H9 (cell line): ENCODE measurements at regions not wholly inside any gene's neighbourhood (a gene's known extent, or its start where the extent isn't known, plus 50 kb on each side); places are given as distances from the start of the nearest gene placed in this dataset.

Experiments used
- DNase-seq: peaks from one replicate; pipeline ENCODE4 v3.0.0-alpha.2; 2017
- H2AFZ ChIP-seq: one replicate; pipeline ENCODE4 v1.6.1; 2013; ENCODE audit warnings: mild to moderate bottlenecking, low read length, control low read depth, moderate library complexity
- H2AK5ac ChIP-seq: 2 replicates; pipeline ENCODE4 v1.6.1; 2013; ENCODE audit warnings: low read length, control low read depth, mixed read lengths; ENCODE audit not compliant: insufficient read length
- H2BK120ac ChIP-seq: one replicate; pipeline ENCODE4 v1.6.1; 2013; ENCODE audit warnings: low read depth, mild to moderate bottlenecking, low read length, control low read depth, inconsistent platforms; ENCODE audit not compliant: poor library complexity, severe bottlenecking
- H2BK12ac ChIP-seq: 2 replicates; pipeline ENCODE4 v1.6.1; 2013; ENCODE audit warnings: low read length, control low read depth, mixed read lengths, low read depth; ENCODE audit not compliant: insufficient read length
- H2BK15ac ChIP-seq: 2 replicates; pipeline ENCODE4 v1.6.1; 2013; ENCODE audit warnings: low read depth, low read length, control low read depth
- H2BK20ac ChIP-seq: one replicate; pipeline ENCODE4 v1.6.1; 2013; ENCODE audit warnings: low read depth, mild to moderate bottlenecking, low read length, control low read depth, inconsistent platforms; ENCODE audit not compliant: poor library complexity, severe bottlenecking
- H2BK5ac ChIP-seq: 2 replicates; pipeline ENCODE4 v1.6.1; 2013; ENCODE audit warnings: low read length, control low read depth, mixed read lengths; ENCODE audit not compliant: insufficient read length
- H3K14ac ChIP-seq: 2 replicates; pipeline ENCODE4 v1.6.1; 2013; ENCODE audit warnings: low read length, control low read depth; ENCODE audit not compliant: insufficient read depth
- H3K18ac ChIP-seq: 2 replicates; pipeline ENCODE4 v1.6.1; 2013; ENCODE audit warnings: low read depth, mild to moderate bottlenecking, mixed read lengths, low read length, control low read depth; ENCODE audit not compliant: insufficient read length
- H3K23ac ChIP-seq: 2 replicates; pipeline ENCODE4 v1.6.1; 2013; ENCODE audit warnings: low read length, control low read depth, mixed read lengths, low read depth; ENCODE audit not compliant: insufficient read length
- H3K23me2 ChIP-seq: 2 replicates; pipeline ENCODE4 v1.6.1; 2013; ENCODE audit warnings: low read depth, mild to moderate bottlenecking, mixed read lengths, low read length, control low read depth; ENCODE audit not compliant: insufficient read length, poor library complexity, severe bottlenecking
- H3K27ac ChIP-seq: 2 replicates; pipeline ENCODE4 v1.5.1; 2013; ENCODE audit warnings: low read length, control low read depth, mixed read lengths, low read depth; ENCODE audit not compliant: insufficient read length
- H3K27me3 ChIP-seq: 2 replicates; pipeline ENCODE4 v1.6.1; 2013; ENCODE audit warnings: low read length, control low read depth, inconsistent platforms; ENCODE audit not compliant: insufficient read depth
- H3K4ac ChIP-seq: 2 replicates; pipeline ENCODE4 v1.6.1; 2013; ENCODE audit warnings: low read depth, mild to moderate bottlenecking, control low read depth, inconsistent platforms, low read length, moderate library complexity
- H3K4me1 ChIP-seq: 2 replicates; pipeline ENCODE4 v1.6.1; 2013; ENCODE audit warnings: low read length, control low read depth, inconsistent platforms; ENCODE audit not compliant: insufficient read depth
- H3K4me2 ChIP-seq: 2 replicates; pipeline ENCODE4 v1.6.1; 2013; ENCODE audit warnings: low read length, control low read depth, mixed read lengths; ENCODE audit not compliant: insufficient read length, insufficient read depth
- H3K56ac ChIP-seq: 2 replicates; pipeline ENCODE4 v1.6.1; 2013; ENCODE audit warnings: low read depth, mild to moderate bottlenecking, mixed read lengths, low read length, control low read depth; ENCODE audit not compliant: insufficient read length
- H3K79me1 ChIP-seq: 2 replicates; pipeline ENCODE4 v1.6.1; 2013; ENCODE audit warnings: low read depth, mild to moderate bottlenecking, moderate library complexity, low read length, control low read depth, inconsistent platforms; ENCODE audit not compliant: insufficient read depth, poor library complexity, severe bottlenecking
- H3K79me2 ChIP-seq: 2 replicates; pipeline ENCODE4 v1.6.1; 2013; ENCODE audit warnings: low read length, control low read depth, inconsistent platforms; ENCODE audit not compliant: insufficient read depth
- H3K9ac ChIP-seq: 2 replicates; pipeline ENCODE4 v1.6.1; 2013; ENCODE audit warnings: low read length, control low read depth, mixed read lengths; ENCODE audit not compliant: insufficient read length; ENCODE audit errors: extremely low read depth
- H3K9me3 ChIP-seq: one replicate; pipeline ENCODE4 v1.6.1; 2013; ENCODE audit warnings: low read depth, low read length, inconsistent platforms; ENCODE audit not compliant: control insufficient read depth
- H3T11ph ChIP-seq: one replicate; pipeline ENCODE4 v1.6.1; 2013; ENCODE audit warnings: mild to moderate bottlenecking, low read length, control low read depth, inconsistent platforms
- H4K20me1 ChIP-seq: one replicate; pipeline ENCODE4 v1.6.1; 2013; ENCODE audit not compliant: control insufficient read depth, insufficient read length, insufficient read depth
- H4K5ac ChIP-seq: 2 replicates; pipeline ENCODE4 v1.6.1; 2013; ENCODE audit warnings: low read depth, mild to moderate bottlenecking, mixed read lengths, low read length, control low read depth; ENCODE audit not compliant: insufficient read length
- H4K8ac ChIP-seq: replicated peaks from 2 replicates; pipeline ENCODE4 v1.6.1; 2013; ENCODE audit warnings: low read length, control low read depth, mixed read lengths, low read depth; ENCODE audit not compliant: insufficient read length
- H4K91ac ChIP-seq: 2 replicates; pipeline ENCODE4 v1.6.1; 2013; ENCODE audit warnings: low read depth, mild to moderate bottlenecking, moderate library complexity, mixed read lengths, low read length, control low read depth; ENCODE audit not compliant: insufficient read length
- H3K27ac Mint-ChIP-seq, 3 experiments: 2 replicates in 2 of 3; 3 replicates in 1 of 3; pipeline ENCODE4 v1.8.0; 2020 to 2021; ENCODE audit warnings: mixed read lengths in 3 of 3, mild to moderate bottlenecking in 1 of 3, moderate library complexity in 1 of 3
- H3K27me3 Mint-ChIP-seq: 2 replicates; pipeline ENCODE4 v1.8.0; 2021; ENCODE audit warnings: low read depth, mild to moderate bottlenecking, moderate library complexity, mixed read lengths
- H3K36me3 Mint-ChIP-seq, 3 experiments: 2 replicates in 2 of 3; 3 replicates in 1 of 3; pipeline ENCODE4 v1.8.0; 2020 to 2021; ENCODE audit warnings: low read depth in 3 of 3, mixed read lengths in 3 of 3; ENCODE audit not compliant: insufficient read depth in 1 of 3
- H3K4me1 Mint-ChIP-seq, 2 experiments: 2 replicates each; pipeline ENCODE4 v1.8.0; 2020; ENCODE audit warnings: mixed read lengths in 2 of 2
- H3K4me3 Mint-ChIP-seq, 2 experiments: 2 replicates in 1 of 2; 3 replicates in 1 of 2; pipeline ENCODE4 v1.8.0; 2020 to 2021; ENCODE audit warnings: mild to moderate bottlenecking in 2 of 2, mixed read lengths in 2 of 2, moderate library complexity in 1 of 2
- H3K9me3 Mint-ChIP-seq, 2 experiments: 2 replicates in 1 of 2; 3 replicates in 1 of 2; pipeline ENCODE4 v1.8.0; 2020; ENCODE audit warnings: mild to moderate bottlenecking in 2 of 2, mixed read lengths in 2 of 2, moderate library complexity in 1 of 2
- CTCF ChIP-seq: fragments of 200-600 bp; sonication (generic); conservative IDR thresholded peaks from 3 replicates; pipeline ENCODE4 v1.8.0; 2021; ENCODE audit warnings: antibody characterized with exemption, mild to moderate bottlenecking
- WGBS: extraction: QIAGEN DNeasy Blood & Tissue Kit; methylation state at CpG from one replicate; pipeline ENCODE4 v1.1.7; 2013; ENCODE audit warnings: missing lambda C conversion rate, low lambda C conversion rate, mixed read lengths; ENCODE audit not compliant: insufficient read length; ENCODE audit errors: extremely low coverage; 5-methylcytosine and 5-hydroxymethylcytosine counted together

GRCh38 chr6:80540700-80541099 lies 434.2 kb downstream of the BCKDHB start:
- H2AK5ac ChIP-seq = no peak overlapping the region
- H3K4me2 ChIP-seq = no peak overlapping the region
- H3K4ac ChIP-seq = no peak overlapping the region
- H4K91ac ChIP-seq = no peak overlapping the region
- H2AFZ ChIP-seq = no peak overlapping the region
- peaks cover 2 to 4% of the 10 kb centered on the region in 2 experiments; a peak in 4 of 5 replicates for H3K9me3 Mint-ChIP-seq
- H3K23ac ChIP-seq = no peak overlapping the region
- H4K5ac ChIP-seq = no peak overlapping the region
- no peaks in the 10 kb centered on the region for H3K79me2 ChIP-seq
- H3K27ac Mint-ChIP-seq = no peak overlapping the region
- no peak for TF ChIP-seq CTCF
- peaks cover 0 to 13% (median 9%) of the 10 kb centered on the region in 3 experiments; a peak in 4 of 7 replicates for H3K36me3 Mint-ChIP-seq
- no peak overlapping the region for H3K4me3 Mint-ChIP-seq
- H2BK120ac ChIP-seq = no peak overlapping the region
- H3K23me2 ChIP-seq = no peaks in the 10 kb centered on the region
- no peak overlapping the region for H4K8ac ChIP-seq
- H2BK5ac ChIP-seq = no peak overlapping the region
- no peak overlapping the region for H2BK20ac ChIP-seq
- H3K9me3 ChIP-seq = no peaks in the 10 kb centered on the region
- H2BK12ac ChIP-seq = no peak overlapping the region
- H3K9ac ChIP-seq = no peak overlapping the region
- no peaks in the 10 kb centered on the region for H3K79me1 ChIP-seq
- H2BK15ac ChIP-seq = no peak overlapping the region
- no peaks in the 10 kb centered on the region; a peak in 1 of 4 replicates for H3K4me1 Mint-ChIP-seq
- 0 out of 2 replicates have a peak, but pooled peaks cover 2% of the 10 kb centered on the region for H3K4me1 ChIP-seq
- no peaks in the 10 kb centered on the region for H4K20me1 ChIP-seq
- DNase-seq = no peak
- no peak overlapping the region for H3T11ph ChIP-seq
- H3K27me3 Mint-ChIP-seq = peaks cover 2% of the 10 kb centered on the region; the same call in 1 of the 2 replicates
- no peak overlapping the region for H3K18ac ChIP-seq
- H3K14ac ChIP-seq = no peak overlapping the region
- no peak overlapping the region for H3K27ac ChIP-seq
- H3K56ac ChIP-seq = no peak overlapping the region
- WGBS = no CpG with 5 or more reads among the region's 1 CpG
- H3K27me3 ChIP-seq = no peaks in the 10 kb centered on the region
